Stimulated activated CD8-positive, alpha-beta memory T cell treated with anti-CD3 and anti-CD28 coated beads, Interleukin-7, amount 100 ng/mL, for 1 hour (primary cell): ENCODE measurements at regions not wholly inside any gene's neighbourhood (a gene's known extent, or its start where the extent isn't known, plus 50 kb on each side); places are given as distances from the start of the nearest gene placed in this dataset.

Experiments used
- DNase-seq, 2 donors: peaks; one replicate each; pipeline ENCODE4 v3.0.0-alpha.2; 2020; ENCODE audit warnings: low read depth in 2 of 2

DNA sequence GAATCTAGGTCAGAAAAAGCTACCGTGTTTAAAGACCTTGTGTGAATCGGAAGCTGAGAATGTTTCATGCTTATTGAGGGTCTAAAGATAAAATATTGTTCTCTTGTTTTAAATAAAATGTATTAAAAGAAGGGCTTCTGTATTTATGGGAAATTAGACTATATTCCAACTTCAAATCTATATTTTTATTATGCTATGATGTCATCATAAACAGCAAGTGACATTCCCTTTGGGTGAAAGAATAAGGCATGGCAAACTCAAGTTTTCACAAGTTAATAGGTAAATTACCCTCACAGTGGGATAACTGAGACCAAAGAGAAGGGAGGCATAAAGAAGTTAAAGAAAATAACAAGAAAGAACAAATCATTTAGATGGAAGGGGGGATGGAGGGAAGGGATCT is 333.8 kb upstream of the NR5A2 start:
- DNase-seq: no peak

DNA sequence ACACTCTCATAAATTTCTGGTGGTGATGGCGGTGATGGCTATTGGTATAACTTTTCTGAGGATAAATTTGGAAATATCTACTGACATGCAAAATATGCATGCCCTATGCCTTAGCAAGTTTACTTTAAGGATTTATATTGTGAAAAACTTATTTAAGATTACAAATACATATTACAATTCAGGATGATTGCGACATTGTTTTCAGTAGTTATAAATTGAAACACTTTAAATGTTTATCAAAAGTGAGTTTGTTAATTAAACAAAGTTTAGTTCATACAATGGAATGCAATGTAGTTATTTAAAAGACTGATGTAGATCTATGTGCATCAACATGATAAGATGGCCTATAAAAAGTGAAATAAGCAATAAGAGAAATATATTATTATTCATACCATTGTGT is 331.3 kb upstream of the NR5A2 start:
- DNase-seq: no peak

DNA sequence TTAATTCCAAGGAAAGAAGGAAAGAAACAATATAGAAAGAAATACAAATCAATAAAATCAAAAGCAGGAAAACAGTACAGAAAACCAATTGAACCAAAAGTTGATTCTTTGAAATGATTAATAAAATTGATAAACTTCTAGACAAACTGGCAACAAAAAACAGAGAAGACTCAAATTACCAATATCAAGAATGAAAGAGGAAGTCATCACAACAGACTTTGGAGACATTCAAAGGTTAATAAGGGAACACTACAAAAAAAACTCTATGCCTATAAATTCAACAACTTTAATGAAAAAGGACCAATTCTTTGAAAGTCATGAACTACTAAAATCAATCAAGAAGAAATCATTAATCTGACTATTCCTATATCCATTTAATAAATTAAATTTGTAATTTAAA is 329.3 kb upstream of the NR5A2 start:
- no peak for DNase-seq

DNA sequence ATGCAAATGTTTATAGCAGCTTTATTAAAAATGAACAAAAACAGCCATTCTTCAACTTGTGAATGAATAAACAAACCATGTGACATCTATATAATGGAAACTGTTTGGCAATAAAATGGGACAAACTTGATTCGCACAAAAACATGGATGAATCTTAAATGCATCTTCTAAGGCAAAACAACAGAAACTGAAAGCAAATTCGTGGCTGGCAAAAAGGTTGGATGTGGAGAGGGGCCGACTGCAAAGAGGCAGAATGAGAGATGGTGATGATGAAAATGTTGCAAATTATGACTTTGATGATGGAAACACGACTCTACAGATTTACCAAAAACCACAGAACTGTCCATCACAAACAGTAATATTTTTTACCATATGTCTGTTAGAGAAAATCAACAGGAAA is 327.0 kb upstream of the NR5A2 start:
- DNase-seq: no peak

DNA sequence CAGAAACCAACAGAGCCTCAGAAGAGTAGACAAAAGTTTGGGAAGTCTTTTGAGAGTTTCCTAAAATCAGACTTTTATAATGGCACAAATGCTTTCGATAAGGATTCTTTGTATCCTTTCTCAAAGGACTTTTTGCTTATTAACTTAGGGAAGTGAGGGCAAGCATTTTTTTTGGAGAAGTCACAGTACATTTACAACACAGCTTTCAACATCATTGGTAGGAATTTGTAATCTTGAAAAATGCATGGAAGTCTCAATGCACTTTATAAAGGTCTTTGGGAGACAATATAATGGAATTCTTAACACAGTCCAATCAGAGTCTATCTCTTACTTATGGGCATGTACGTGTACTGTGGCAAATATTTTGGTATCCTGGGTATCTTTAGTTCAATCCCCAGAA is 325.8 kb upstream of the NR5A2 start:
- no peak for DNase-seq

DNA sequence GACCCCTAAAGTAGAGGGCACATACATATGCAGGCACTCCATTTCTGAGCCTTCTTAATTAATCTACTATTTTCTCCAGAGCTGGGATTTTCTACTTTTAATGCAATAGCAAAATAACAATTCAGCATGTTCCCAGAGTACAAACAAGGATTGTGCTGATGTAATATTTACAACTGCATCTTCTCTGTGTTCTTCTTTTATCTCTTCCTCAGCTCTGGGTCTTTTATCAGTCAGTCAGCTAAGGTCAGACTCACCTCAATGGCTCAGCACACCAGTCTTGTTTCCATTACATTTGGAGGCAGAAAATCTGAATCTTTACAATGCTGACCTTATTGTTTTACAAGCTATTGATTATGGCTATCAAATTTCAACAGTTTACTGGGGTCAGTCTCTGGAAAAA is 323.3 kb upstream of the NR5A2 start:
- no peak for DNase-seq

DNA sequence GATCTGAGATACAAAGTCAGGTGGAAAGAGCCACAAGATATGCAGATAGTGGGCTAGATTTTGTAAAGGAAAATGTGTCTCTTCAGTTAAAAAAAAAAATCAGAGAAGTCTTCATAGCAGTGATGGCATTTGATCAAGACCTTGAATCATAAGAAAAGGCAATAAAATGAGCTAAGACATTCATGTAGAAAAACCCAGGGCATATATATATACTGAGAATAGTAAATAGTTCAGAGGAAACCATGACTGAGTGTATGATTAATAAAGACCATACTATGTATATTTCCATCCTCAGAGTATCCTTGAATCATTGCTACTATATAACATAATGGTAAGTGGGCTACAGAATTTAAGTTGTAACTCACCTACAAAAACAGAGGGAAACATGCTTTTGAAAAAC is 321.7 kb upstream of the NR5A2 start:
- no peak for DNase-seq

DNA sequence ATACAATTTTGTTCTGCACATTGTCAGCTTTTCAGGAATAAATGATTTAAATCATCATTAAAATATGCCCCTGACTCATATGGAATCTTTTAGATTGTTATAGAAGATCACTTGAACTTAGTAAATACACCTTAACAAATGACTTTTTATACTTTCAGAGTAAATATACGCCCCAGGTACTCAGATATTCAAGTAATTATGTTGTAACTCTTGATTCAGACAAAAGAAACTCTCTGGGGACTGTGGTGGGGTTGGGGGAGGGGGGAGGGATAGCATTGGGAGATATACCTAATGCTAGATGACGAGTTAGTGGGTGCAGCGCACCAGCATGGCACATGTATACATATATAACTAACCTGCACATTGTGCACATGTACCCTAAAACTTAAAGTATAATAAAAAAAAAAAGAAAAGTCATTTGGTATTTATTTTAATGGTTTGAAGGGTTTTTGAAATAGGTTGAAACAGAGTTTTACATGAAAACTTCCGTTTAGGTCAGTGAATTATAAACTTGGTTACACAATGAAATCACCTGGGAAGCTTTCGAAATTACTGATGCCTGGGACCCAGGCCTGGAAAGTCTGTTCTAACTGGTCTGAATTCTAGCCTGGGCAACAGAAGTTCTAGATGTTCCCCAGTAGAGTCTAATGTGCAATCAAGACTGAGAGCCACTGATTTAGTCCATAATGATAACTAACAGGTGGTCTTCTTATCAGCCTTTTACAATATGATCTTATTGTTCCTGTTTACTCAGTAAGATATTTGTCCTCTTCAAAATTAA is 320.5 kb upstream of the NR5A2 start:
- no peak for DNase-seq

DNA sequence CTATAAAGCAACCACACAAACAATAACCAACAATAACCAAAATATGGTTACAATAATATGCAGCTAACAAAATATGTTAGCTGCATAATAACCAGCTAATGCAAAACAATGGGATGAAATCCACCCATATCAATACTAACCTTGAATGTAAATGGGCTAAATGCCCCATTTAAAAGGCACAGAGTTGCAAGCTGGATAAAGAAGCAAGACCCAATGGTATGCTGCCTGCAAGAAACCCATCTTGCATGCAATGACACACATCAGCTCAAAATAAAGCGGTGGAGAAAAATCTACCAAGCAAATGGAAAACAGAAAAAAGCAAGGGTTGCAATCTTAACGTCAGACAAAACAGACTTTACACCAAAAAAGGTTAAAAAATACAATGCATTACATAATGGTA is 316.5 kb upstream of the NR5A2 start:
- no peak for DNase-seq

DNA sequence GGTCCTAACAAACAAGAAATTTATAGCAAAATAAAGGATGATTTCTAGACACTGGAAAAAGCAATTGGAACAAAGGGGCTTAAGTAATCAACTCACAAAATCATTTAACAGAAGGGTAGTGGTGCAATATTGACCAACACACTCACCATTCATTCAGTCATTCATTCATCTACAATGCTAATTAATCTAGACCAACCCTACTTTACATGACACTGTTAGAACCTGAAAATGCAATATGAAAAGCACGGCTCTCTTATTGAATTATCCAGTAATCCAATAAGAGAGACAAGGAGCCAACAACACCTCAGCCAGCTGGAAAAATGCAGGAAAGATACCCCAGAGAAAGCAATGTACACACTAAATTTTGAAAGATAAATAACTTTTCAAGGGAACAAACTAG is 310.8 kb upstream of the NR5A2 start:
- DNase-seq: no peak

DNA sequence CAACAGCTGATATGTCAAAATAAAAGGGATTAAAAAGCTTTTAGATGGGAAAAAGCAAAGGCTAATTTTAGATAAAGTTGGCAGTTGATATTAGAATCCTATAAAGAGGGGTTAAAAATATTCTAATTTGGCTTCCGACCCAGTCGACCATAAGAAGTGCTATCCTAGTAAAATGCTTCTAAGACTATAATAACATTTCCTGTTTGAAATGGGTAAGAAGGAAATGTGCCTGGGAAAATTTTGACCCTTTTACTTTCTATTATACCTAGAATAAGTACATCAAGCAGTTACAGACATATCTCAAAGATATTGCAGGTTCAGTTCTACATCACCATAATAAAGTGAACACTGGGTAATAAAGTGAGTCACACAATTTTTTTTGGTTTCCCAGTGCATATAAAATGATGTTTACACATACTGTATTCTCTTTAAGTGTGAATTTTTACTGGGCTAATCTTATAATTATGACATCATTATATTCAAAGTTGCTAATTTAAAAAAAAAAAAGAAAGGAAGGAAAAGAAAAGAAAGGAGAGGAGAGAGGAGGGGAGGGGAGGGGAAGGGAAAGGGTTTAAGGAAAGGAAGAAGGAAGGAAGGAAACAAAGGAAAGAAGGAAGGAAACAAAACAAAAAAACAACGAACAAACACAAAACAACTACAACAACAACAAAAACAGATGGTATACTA is 308.2 kb upstream of the NR5A2 start:
- DNase-seq: no peak

DNA sequence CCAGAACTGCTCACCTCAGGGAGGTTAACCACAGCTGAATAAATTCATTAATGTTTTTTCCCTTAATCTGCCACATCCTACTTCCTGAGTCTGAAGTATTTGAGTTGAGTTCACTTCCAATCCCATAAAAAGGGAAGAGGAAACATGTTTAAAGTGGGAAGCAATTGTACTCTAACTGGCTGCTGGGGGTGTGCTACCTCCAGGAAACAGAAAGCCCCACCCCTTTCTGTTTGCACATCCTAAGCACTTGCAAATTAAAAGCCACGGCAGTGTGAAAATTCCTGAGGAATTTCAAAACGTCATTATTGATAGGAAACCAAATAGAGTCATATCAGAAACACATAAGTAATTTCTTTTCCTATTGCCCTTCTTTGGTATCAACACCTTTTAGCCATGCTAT is 307.0 kb upstream of the NR5A2 start:
- DNase-seq: no peak

DNA sequence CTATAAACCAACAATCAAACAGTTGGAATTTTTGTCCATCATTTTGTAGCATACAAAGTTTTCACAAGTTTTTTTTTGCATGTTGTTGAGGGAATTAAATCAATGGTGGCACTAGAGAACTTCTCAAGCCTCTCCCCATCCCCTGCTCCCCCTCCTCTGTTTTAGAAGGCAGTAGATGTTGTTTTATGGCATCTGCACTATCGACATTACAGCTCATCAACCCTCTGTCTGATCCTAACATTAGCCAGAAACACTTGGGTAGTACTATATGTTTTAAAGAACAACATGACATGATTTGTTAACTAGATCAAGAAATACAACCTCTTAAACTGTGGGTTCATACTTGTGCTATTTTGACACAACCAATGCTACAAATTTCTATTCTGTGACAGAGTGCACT is 306.5 kb upstream of the NR5A2 start:
- no peak for DNase-seq

DNA sequence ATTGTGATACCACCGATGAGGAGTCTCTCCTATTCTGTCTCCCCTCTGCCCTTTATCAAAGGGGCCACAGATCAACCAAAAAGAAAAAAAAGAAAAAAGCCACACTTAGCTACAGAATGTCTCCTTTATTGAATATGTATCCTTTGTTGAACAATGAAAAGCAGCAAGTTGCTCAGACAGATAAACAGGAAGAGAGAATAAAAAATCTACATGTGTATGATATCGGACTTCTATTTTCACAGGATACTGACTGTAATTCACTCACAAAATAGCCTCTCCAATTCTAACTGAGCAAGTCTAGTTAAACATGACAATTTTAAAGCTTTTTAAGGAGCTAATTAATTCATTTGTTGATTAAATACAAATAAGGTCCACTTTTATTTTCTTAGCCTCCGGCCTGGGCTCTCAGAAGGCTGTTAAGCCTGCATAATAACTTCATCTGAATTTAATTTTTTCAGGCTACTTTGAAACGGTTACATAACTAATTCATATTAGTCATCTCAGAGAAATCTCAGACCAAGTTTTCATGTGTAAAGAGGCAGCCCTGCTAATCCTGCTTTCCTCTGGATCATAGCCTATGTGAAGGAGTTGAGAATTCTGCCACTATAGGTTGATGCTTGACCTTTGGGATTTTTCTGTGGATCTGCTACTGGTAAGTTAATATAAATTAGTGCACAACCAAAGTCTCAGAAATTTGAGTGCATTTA is 304.1 kb upstream of the NR5A2 start:
- DNase-seq: no peak

DNA sequence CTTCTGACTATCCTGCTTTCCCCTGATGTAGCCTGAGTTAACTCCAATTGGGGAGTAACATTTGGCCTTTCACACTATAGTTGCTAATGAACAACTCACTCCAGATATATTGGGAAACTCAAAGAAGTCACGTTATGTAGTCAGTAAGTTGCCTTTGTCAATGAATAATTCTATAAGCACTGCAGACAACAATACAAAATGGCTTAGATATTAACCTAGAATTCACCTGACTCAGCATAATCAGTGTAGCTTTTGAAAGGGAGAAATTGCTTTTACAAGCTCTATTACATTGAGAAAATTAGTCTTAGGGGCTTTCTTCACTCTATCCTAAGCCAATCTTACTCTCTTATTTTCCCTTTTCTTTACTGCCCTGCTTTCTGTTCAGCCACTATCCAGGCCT is 303.5 kb upstream of the NR5A2 start:
- DNase-seq: no peak

DNA sequence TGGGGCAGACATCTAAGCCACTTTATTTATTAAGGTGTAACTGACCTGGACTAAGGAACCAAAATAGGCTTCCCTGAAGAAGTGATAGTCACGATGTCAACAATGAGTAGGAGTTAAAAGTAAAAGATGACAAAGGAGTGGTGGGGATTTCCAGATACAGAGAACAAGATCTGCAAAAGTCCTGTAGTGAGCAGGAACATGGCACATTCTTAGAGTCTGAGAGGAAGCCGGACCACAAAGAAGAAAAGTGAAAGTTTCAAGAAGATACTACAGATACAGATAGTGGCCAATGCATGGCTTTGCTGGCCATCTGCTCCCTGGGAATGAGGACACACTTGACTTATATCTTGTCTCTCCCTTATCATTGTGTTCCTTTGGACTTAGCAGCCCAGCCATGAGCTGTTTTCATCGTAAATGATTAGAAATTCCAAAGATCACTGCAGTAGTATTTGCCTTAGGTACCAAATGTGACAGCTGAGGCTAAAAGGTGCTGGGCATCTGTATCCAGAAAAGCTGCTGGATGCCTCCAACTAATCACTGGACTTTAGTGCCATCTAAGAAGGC is 302.4 kb upstream of the NR5A2 start:
- no peak for DNase-seq

DNA sequence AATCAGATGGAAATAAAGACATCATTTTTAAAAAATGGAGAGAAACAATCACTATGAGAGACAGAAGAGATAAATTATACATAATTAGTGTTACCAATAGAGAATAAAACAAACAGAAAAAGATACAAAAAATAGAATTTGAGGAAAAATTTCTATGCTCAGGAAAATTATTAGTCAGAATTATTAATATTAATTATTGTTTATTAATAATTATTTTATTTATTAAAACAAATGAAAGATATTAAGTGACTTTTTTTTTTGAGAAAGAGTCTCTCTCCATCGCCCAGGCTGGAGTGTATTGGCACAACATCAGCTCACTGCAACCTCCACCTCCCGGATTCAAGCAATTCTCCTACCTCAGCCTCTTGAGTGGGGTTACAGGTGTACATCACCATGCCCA is 299.8 kb upstream of the NR5A2 start:
- no peak for DNase-seq

DNA sequence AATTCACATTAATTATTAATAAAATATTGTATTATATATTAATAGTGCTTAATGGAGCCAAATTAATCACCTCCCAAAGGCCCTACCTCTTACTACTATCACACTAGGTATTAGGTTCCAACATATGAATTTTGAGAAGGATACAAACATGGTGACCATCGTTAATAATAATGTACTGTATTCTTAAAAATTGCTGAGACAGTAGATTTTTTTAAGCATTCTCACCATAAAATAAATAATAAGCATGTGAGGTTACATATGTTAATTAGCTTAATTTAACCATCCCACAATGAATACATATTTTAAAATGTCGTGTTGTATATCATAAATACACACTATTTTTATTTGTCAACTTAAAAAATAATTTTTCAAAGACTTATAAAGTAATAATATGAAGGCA is 299.2 kb upstream of the NR5A2 start:
- no peak for DNase-seq

DNA sequence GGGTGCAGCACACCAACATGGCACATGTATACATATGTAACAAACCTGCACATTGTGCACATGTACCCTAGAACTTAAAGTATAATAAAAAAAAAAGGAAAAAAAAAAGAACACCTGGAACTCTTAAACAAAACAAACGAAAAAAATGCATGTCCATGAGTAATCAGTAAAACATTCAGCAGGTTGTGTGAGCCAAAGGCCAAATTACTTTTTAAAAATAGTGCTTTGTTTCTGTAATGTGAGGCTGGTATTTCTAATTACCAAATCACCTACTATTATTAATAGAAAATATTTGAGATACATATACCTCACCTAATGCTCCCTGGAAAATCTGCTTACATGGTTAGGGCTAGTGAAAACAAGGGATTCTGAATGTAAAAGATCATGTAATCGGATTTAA is 294.4 kb upstream of the NR5A2 start:
- no peak for DNase-seq

DNA sequence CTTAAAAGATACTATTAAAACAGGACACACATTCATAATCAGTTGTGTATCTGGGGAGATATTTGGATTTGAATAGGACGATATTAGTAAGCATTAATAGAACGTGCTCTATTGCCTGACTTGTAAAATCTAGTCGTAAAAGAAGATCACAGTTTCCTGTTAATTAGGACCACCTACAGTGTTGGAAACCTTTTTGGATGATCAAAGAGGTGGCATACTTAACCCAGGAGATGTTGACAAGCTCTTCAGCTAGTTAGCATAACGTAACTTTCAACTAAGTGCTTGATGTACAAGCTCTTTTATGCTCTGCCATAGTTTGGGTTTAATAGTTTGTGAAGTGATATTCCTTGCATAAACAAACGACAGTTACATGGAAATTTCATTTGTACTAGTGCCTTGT is 293.3 kb upstream of the NR5A2 start:
- DNase-seq: no peak

DNA sequence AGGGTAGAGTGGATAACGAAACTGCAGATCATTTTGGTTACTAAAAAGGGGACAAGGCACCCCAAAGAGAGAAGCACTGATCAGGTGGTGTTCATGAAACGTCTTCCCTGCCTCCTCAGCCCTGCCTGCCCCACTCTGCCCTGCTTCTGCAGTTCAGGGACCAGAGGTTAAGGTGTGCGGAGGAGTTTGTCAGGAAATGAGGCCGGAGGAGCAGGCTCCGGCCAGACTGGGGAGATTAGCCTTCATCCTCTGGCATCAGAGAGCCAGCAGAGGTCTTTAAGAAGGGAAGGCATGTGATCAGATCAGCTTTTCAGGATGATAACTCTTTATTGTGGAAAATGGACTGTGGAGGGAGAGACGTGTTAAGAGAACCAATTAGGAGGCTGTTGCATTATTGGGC is 291.9 kb upstream of the NR5A2 start:
- DNase-seq: no peak

DNA sequence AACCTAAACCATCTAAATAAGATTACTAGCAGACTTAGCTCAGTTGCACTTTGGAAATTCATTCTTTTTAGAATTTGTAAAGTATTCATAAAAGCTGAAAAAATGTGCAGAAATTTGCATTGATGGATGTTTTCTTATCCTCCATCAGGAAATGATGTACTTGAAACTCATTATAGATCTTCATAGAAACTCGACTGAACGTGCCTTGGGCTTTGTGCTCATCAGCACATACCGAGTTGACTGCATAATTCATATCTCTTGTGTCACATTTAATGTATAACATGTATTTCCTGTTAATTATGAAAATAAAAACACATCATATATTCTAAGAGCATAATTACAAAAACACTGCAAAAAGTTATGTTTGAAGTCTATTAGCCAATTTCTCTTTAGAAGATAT is 290.9 kb upstream of the NR5A2 start:
- DNase-seq: no peak

DNA sequence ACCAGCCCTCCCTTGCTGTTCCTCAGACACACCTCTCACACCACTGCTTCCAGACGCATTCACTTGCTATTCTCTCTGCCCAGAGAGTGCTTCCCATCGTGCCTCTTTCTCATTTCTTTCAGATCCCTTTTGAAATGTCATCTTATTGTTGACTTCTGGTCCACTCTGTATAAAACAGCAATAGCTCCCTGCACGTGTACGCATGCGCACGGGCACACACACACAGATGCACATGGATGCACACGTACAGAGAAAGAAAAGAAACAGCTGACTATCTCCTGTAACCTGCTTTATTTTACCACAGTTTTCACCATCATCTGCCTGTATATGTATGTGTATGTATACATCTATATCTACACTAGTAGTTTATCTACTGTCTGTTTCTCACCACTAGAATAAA is 285.9 kb upstream of the NR5A2 start:
- no peak for DNase-seq
